AG04449 (cell line): ENCODE measurements at regions not wholly inside any gene's neighbourhood (a gene's known extent, or its start where the extent isn't known, plus 50 kb on each side); places are given as distances from the start of the nearest gene placed in this dataset.

Experiments
- CTCF ChIA-PET: fragments of 350-600 bp; formaldehyde crosslinking; extraction: SDS; loops from one replicate; lab custom pipeline; 2021; ENCODE audit warnings: antibody characterized with exemption; lab: Yijun Ruan, JAX
- POLR2A ChIA-PET: fragments of 400-600, 350-600 bp; formaldehyde crosslinking; extraction: SDS; loops from one replicate; lab custom pipeline; 2020; ENCODE audit warnings: antibody characterized with exemption, inconsistent platforms; lab: Yijun Ruan, JAX
- DNase-seq: peaks from one replicate; pipeline ENCODE4 v3.0.0-alpha.2; 2010; ENCODE audit warnings: low read depth, low spot score
- H3K4me3 ChIP-seq: 2 replicates; pipeline ENCODE4 v1.5.1; 2011; ENCODE audit warnings: low read depth, mild to moderate bottlenecking, control low read depth, low read length
- TF ChIP-seq, protein P1 (sequence below): IDR thresholded peaks from one replicate; pipeline ENCODE4 v1.5.1; 2011; ENCODE audit warnings: mild to moderate bottlenecking, moderate library complexity, low read length, control low read depth, inconsistent platforms; ENCODE audit not compliant: insufficient read depth; ENCODE audit errors: missing control alignments

DNA sequence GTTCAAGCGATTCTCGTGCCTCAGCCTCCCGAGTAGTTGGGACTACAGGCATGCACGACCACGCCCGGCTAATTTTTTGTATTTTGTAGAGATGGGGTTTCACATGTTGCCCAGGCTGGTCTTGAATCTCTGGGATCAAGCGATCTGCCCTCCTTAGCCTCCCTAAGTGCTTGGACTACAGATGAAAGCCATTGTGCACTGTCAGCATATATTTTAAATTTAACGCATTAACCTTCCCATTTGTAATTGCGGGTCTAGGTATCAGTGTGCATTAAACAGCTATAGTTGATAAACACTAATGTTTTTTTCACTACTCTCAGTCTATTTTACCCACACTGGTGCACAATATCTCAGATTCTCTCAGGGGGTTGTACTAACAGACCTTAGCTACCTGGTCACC is 1930.8 kb downstream of the C4orf33 start:
- TF ChIP-seq, protein P1, sequence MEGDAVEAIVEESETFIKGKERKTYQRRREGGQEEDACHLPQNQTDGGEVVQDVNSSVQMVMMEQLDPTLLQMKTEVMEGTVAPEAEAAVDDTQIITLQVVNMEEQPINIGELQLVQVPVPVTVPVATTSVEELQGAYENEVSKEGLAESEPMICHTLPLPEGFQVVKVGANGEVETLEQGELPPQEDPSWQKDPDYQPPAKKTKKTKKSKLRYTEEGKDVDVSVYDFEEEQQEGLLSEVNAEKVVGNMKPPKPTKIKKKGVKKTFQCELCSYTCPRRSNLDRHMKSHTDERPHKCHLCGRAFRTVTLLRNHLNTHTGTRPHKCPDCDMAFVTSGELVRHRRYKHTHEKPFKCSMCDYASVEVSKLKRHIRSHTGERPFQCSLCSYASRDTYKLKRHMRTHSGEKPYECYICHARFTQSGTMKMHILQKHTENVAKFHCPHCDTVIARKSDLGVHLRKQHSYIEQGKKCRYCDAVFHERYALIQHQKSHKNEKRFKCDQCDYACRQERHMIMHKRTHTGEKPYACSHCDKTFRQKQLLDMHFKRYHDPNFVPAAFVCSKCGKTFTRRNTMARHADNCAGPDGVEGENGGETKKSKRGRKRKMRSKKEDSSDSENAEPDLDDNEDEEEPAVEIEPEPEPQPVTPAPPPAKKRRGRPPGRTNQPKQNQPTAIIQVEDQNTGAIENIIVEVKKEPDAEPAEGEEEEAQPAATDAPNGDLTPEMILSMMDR, result no peak
- no peak for DNase-seq
- CTCF ChIA-PET, result no interaction called here
- no peak overlapping the region for H3K4me3 ChIP-seq
- POLR2A ChIA-PET, result no interaction called here

DNA sequence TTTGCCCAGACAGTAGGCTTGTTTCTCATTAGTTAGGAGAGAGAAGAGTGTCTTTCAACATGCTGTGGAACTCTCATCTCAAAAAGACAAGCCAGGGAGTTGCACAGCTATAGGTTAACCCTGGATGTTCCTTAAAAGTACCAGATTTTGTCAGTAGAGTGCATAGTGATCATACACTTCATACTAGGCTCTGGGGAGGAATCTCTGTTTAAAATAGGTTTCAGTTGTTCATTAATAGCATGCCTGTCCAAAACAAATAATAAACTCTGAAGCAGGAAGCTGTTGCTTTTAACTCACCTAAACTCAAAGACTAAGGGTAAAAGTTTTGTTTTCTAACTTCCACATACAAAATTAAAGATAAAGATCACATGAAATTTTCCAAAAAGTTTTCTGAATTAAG is 1948.4 kb downstream of the C4orf33 start:
- ChIA-PET POLR2A (no interaction called here), CTCF (no interaction called here)
- H3K4me3 ChIP-seq, result no peak overlapping the region
- TF ChIP-seq, protein P1, result no peak
- no peak for DNase-seq

DNA sequence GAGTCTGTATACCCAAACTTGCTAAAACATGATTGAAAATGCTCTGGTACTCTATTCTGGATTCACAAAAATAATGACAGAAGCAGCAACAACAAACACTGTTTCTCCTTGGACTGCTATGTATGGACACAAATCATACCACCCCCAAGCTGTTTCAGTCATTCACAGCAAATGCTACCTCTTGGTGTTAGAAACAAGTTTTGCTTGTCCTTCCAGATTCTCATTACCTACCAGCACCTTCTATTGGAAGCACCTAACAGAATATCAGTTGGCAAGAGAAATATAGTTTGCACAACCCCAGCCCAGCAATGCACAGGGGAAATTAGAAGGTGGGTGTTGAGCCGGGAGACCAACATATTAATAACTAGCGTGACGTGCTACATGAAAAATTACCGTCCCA is 1950.9 kb downstream of the C4orf33 start:
- no peak for DNase-seq
- CTCF ChIA-PET, result no interaction called here
- TF ChIP-seq, protein P1, result no peak
- no peak overlapping the region for H3K4me3 ChIP-seq
- POLR2A ChIA-PET, result no interaction called here

DNA sequence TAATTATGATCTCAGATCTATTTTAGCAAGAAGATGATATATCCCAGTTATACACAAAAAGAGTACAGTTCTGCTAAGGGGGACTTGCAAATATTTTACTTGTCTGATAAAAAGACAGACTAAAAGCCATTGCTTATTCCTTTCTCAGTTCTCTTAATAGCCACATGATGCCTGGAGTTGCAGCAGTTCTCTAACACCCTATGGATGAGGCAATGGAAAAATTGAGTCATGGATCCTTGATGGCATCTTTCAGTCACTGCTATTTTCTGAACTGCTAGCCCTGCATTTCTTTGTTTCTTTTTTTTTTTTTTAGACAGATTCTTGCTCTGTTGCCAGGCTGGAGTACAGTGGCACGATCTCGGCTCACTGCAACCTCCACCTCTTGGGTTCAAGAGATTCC is 1956.7 kb downstream of the C4orf33 start:
- no peak overlapping the region for H3K4me3 ChIP-seq
- CTCF ChIA-PET, result no interaction called here
- POLR2A ChIA-PET, result no interaction called here
- TF ChIP-seq, protein P1, result no peak
- no peak for DNase-seq

DNA sequence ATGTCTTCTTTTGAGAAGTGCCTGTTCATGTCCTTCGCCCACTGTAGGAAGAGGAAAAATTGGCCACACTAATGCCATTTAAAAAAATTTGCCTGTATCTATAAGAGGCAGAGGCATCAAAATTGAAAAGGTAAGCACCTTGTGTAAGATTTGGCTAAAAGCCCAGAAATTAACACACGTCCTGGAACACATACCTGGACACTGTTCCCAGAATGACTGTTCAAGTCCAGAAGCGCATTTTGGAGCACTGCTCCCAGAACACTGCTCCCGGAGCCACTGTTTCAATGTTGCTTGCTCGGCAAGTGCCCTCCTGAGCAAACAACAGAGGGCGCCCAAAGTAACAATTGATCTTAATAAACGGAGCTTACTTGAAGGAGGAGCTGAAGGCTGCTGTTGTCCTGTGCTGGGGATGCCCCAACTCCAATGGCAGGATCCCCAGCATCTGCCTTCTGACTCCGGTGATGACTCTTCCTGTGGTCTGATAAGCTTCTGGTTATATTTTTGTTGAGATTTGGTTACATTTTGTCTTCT is 1958.6 kb downstream of the C4orf33 start:
- POLR2A ChIA-PET, result no interaction called here
- TF ChIP-seq, protein P1, result no peak
- DNase-seq, result no peak
- no peak overlapping the region for H3K4me3 ChIP-seq
- CTCF ChIA-PET, result no interaction called here

DNA sequence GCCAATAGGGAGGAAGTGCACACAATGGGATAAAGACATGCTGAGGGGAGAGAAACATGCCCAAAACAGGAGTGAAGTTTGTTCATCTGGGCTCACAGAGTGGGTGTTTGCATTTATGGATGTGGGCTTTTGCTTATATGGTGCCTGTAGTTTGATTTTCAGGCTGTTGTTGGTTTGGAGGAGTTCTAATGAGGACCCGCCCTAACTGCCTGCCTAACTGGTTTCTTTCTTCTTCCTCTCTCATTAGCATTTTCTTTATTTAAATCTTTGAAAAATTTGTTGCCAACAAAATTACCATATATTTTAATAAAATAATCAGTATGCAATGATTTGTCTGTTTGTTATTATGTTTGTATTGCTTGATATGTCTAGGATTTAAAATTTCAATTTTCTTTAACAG is 1965.8 kb downstream of the C4orf33 start:
- no peak for DNase-seq
- TF ChIP-seq, protein P1, result no peak
- H3K4me3 ChIP-seq, result no peak overlapping the region
- POLR2A ChIA-PET, result no interaction called here
- CTCF ChIA-PET, result no interaction called here
